SU-DHL-6 (cell line): ENCODE measurements at regions not wholly inside any gene's neighbourhood (a gene's known extent, or its start where the extent isn't known, plus 50 kb on each side); places are given as distances from the start of the nearest gene placed in this dataset.
"Not testable (repeated sequence)": the region's sequence is repeated elsewhere in the genome, so short reads cannot be mapped to it uniquely, and the experiment has no call there.

ENCODE experiments used
- H2AFZ ChIP-seq: fragments of 200-600 bp; sonication (generic); 2 replicates; pipeline ENCODE4 v1.6.1; 2014; ENCODE audit warnings: low read depth, mild to moderate bottlenecking, moderate library complexity, mixed read lengths, antibody characterized with exemption, low read length; ENCODE audit not compliant: severe bottlenecking
- H3F3A ChIP-seq: fragments of 200-600 bp; shearing (Covaris generic); 2 replicates; pipeline ENCODE4 v1.6.0; 2016; ENCODE audit warnings: antibody characterized with exemption, mild to moderate bottlenecking; ENCODE audit not compliant: insufficient read depth
- H3K27ac ChIP-seq: fragments of 200-600 bp; sonication (generic); 2 replicates; pipeline ENCODE4 v1.5.1; 2016; ENCODE audit warnings: low read depth, mild to moderate bottlenecking, low read length, moderate library complexity, mixed read lengths
- H3K27me3 ChIP-seq: fragments of 200-600 bp; sonication (generic), shearing (Covaris generic); 2 replicates; pipeline ENCODE4 v1.6.0; 2014; ENCODE audit warnings: mild to moderate bottlenecking, low read length
- H3K36me3 ChIP-seq: fragments of 200-600 bp; sonication (generic); 2 replicates; pipeline ENCODE4 v1.6.1; 2014; ENCODE audit warnings: mild to moderate bottlenecking, low read length, mixed read lengths
- H3K4me2 ChIP-seq: fragments of 300-600, 200-600 bp; shearing (Covaris generic), sonication (generic); 2 replicates; pipeline ENCODE4 v1.6.0; 2014; ENCODE audit warnings: low read length, low read depth, mild to moderate bottlenecking; ENCODE audit not compliant: poor library complexity, severe bottlenecking
- H3K4me3 ChIP-seq: fragments of 200-600 bp; sonication (generic); 2 replicates; pipeline ENCODE4 v1.5.1; 2014; ENCODE audit warnings: antibody characterized with exemption, low read length, mild to moderate bottlenecking, mixed read lengths; ENCODE audit not compliant: insufficient read depth, poor library complexity, severe bottlenecking
- H3K79me2 ChIP-seq: fragments of 200-600 bp; sonication (generic); 2 replicates; pipeline ENCODE4 v1.6.1; 2014; ENCODE audit warnings: mild to moderate bottlenecking, low read length, moderate library complexity; ENCODE audit not compliant: insufficient read depth
- H3K9ac ChIP-seq: fragments of 200-600 bp; sonication (generic); 2 replicates; pipeline ENCODE4 v1.7.0; 2014; ENCODE audit warnings: mild to moderate bottlenecking, low read length
- H3K9me2 ChIP-seq: fragments of 200-600 bp; sonication (generic); replicated peaks from 2 replicates; pipeline ENCODE4 v1.6.1; 2014; ENCODE audit warnings: low read length; ENCODE audit not compliant: insufficient read depth
- H3K9me3 ChIP-seq: fragments of 200-600 bp; sonication (generic); 2 replicates; pipeline ENCODE4 v1.6.1; 2014; ENCODE audit warnings: low read length, mixed read lengths; ENCODE audit not compliant: insufficient read depth
- H4K20me1 ChIP-seq: fragments of 200-600 bp; sonication (generic); 2 replicates; pipeline ENCODE4 v1.6.1; 2014; ENCODE audit warnings: low read depth, mild to moderate bottlenecking, antibody characterized with exemption, low read length, moderate library complexity, mixed read lengths
- CTCF ChIP-seq: fragments of 200-600 bp; sonication (generic); IDR thresholded peaks from one replicate; pipeline ENCODE4 v1.5.1; 2017; ENCODE audit warnings: antibody characterized with exemption, mild to moderate bottlenecking, low read length, moderate library complexity; ENCODE audit not compliant: insufficient read depth, poor library complexity, severe bottlenecking
- EZH2phosphoT487 ChIP-seq: fragments of 200-600 bp; sonication (generic), shearing (Covaris generic); conservative IDR thresholded peaks from 2 replicates; pipeline ENCODE4 v1.6.1; 2018; ENCODE audit warnings: mild to moderate bottlenecking, antibody characterized with exemption, low read length, moderate library complexity, mixed read lengths

- no peak for TF ChIP-seq EZH2phosphoT487
- TF ChIP-seq CTCF: no peak
- H3K9me2 ChIP-seq: no peaks in the 10 kb centered on the region
- no peaks in the 10 kb centered on the region for H4K20me1 ChIP-seq
- H3K9me3 ChIP-seq: no peaks in the 10 kb centered on the region
- H3K9ac ChIP-seq: no peak overlapping the region
- H3K4me3 ChIP-seq: no peak overlapping the region
- H3K27me3 ChIP-seq: no peaks in the 10 kb centered on the region
- no peak overlapping the region for H3K4me2 ChIP-seq
- no peaks in the 10 kb centered on the region for H3F3A ChIP-seq
- H3K79me2 ChIP-seq: no peaks in the 10 kb centered on the region
- H2AFZ ChIP-seq: no peak overlapping the region
- no peak overlapping the region for H3K27ac ChIP-seq
- no peaks in the 10 kb centered on the region for H3K36me3 ChIP-seq
Measured at GRCh38 chr2:126154256-126154785, 501.6 kb upstream of the GYPC start.

DNA sequence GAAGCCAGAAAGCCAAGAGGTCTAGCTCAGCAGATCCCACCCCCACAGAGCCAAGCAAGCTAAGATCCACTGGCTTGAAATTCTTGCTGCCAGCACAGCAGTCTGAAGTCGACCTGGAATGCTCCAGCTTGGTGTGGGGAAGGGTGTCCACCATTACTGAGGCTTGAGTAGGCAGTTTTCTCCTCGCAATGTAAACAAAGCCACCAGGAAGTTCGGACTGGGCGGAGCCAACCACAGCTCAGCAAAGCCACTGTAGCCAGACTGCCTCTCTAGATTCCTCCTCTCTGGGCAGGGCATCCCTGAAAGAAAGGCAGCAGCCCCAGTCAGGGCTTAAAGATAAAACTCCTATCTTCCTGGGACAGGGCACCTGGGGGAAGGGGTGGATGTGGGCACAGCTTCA, 495.0 kb upstream of the GYPC start:
- H3K4me2 ChIP-seq, H3K36me3 ChIP-seq, H3F3A ChIP-seq, H4K20me1 ChIP-seq, H3K9ac ChIP-seq, H3K27me3 ChIP-seq, H3K9me3 ChIP-seq, H3K27ac ChIP-seq, H3K4me3 ChIP-seq, H3K79me2 ChIP-seq, H2AFZ ChIP-seq, H3K9me2 ChIP-seq: not testable (repeated sequence)

- Histone ChIP-seq H3F3A (no peaks in the 10 kb centered on the region), H2AFZ (no peak overlapping the region), H3K9ac (no peak overlapping the region), H3K4me2 (no peak overlapping the region), H3K4me3 (no peak overlapping the region), H3K9me3 (no peaks in the 10 kb centered on the region), H3K27me3 (no peaks in the 10 kb centered on the region), H3K36me3 (no peaks in the 10 kb centered on the region), H3K9me2 (no peaks in the 10 kb centered on the region), H3K79me2 (no peaks in the 10 kb centered on the region), H3K27ac (no peak overlapping the region), H4K20me1 (no peaks in the 10 kb centered on the region)
- no peak for TF ChIP-seq CTCF
- TF ChIP-seq EZH2phosphoT487: no peak
Measured at GRCh38 chr2:126172631-126173184, 483.2 kb upstream of the GYPC start.

GRCh38 chr2:126175222-126175621, 480.7 kb upstream of the GYPC start:
- Histone ChIP-seq H3K9me3 (no peaks in the 10 kb centered on the region), H3K9me2 (no peaks in the 10 kb centered on the region), H3F3A (no peaks in the 10 kb centered on the region), H3K9ac (no peak overlapping the region), H4K20me1 (no peaks in the 10 kb centered on the region), H3K36me3 (no peaks in the 10 kb centered on the region), H3K79me2 (no peaks in the 10 kb centered on the region), H3K4me2 (no peak overlapping the region), H3K27ac (no peak overlapping the region), H3K4me3 (no peak overlapping the region), H2AFZ (no peak overlapping the region), H3K27me3 (no peaks in the 10 kb centered on the region)
- no peak for TF ChIP-seq EZH2phosphoT487
- TF ChIP-seq CTCF: no peak
